ENCODE measurements at regions not wholly inside any gene's neighbourhood (a gene's known extent, or its start where the extent isn't known, plus 50 kb on each side); places are given as distances from the start of the nearest gene placed in this dataset.

GRCh38 chr5:136642976-136643375 lies 277.6 kb upstream of the TRPC7 start:
- Histone ChIP-seq H3K4me3 (ENCODE audit: insufficient read depth, low read depth, low read length) (no peak overlapping the region), H3K27ac (ENCODE audit: insufficient read depth, low read depth, low read length, poor library complexity, severe bottlenecking) (no peak overlapping the region), H3K27me3 (ENCODE audit: control insufficient read depth, insufficient read depth, low read length, poor library complexity, severe bottlenecking) (no peaks in the 10 kb centered on the region), H3K9me3 (ENCODE audit: control insufficient read depth, low read length) (no peaks in the 10 kb centered on the region), H3K36me3 (ENCODE audit: control insufficient read depth, insufficient read depth, low read length) (no peaks in the 10 kb centered on the region), H3K4me1 (ENCODE audit: control insufficient read depth, insufficient read depth, low read length) (no peaks in the 10 kb centered on the region)
- 88 to 91% methylated on average over 2 of the region's 2 CpGs for WGBS, 2 experiments

GRCh38 chr5:136639616-136640015 lies 274.3 kb upstream of the TRPC7 start:
- H3K4me3 ChIP-seq (ENCODE audit: insufficient read depth, low read depth, low read length), result no peak overlapping the region
- H3K27me3 ChIP-seq (ENCODE audit: control insufficient read depth, insufficient read depth, low read length, poor library complexity, severe bottlenecking), result no peaks in the 10 kb centered on the region
- no peaks in the 10 kb centered on the region for H3K36me3 ChIP-seq (ENCODE audit: control insufficient read depth, insufficient read depth, low read length)
- H3K9me3 ChIP-seq (ENCODE audit: control insufficient read depth, low read length), result no peaks in the 10 kb centered on the region
- H3K4me1 ChIP-seq (ENCODE audit: control insufficient read depth, insufficient read depth, low read length), result no peaks in the 10 kb centered on the region
- H3K27ac ChIP-seq (ENCODE audit: insufficient read depth, low read depth, low read length, poor library complexity, severe bottlenecking), result no peak overlapping the region
- WGBS, 2 experiments, result 95 to 97% methylated on average over 3 of the region's 3 CpGs

GRCh38 chr5:136638084-136638483 lies 272.7 kb upstream of the TRPC7 start:
- Histone ChIP-seq H3K36me3 (ENCODE audit: control insufficient read depth, insufficient read depth, low read length) (no peaks in the 10 kb centered on the region), H3K9me3 (ENCODE audit: control insufficient read depth, low read length) (no peaks in the 10 kb centered on the region), H3K4me1 (ENCODE audit: control insufficient read depth, insufficient read depth, low read length) (no peaks in the 10 kb centered on the region), H3K4me3 (ENCODE audit: insufficient read depth, low read depth, low read length) (no peak overlapping the region), H3K27ac (ENCODE audit: insufficient read depth, low read depth, low read length, poor library complexity, severe bottlenecking) (no peak overlapping the region), H3K27me3 (ENCODE audit: control insufficient read depth, insufficient read depth, low read length, poor library complexity, severe bottlenecking) (no peaks in the 10 kb centered on the region)
- WGBS, 2 experiments, result 90 to 100% methylated on average over 1 of the region's 1 CpG

- Histone ChIP-seq H3K27ac (ENCODE audit: insufficient read depth, low read depth, low read length, poor library complexity, severe bottlenecking) (no peak overlapping the region), H3K36me3 (ENCODE audit: control insufficient read depth, insufficient read depth, low read length) (no peaks in the 10 kb centered on the region), H3K27me3 (ENCODE audit: control insufficient read depth, insufficient read depth, low read length, poor library complexity, severe bottlenecking) (no peaks in the 10 kb centered on the region), H3K4me1 (ENCODE audit: control insufficient read depth, insufficient read depth, low read length) (no peaks in the 10 kb centered on the region), H3K9me3 (ENCODE audit: control insufficient read depth, low read length) (no peaks in the 10 kb centered on the region), H3K4me3 (ENCODE audit: insufficient read depth, low read depth, low read length) (no peak overlapping the region)
- 87 to 100% methylated on average over 1 of the region's 1 CpG for WGBS, 2 experiments
Measured at GRCh38 chr5:136636001-136636400, 270.7 kb upstream of the TRPC7 start.

DNA sequence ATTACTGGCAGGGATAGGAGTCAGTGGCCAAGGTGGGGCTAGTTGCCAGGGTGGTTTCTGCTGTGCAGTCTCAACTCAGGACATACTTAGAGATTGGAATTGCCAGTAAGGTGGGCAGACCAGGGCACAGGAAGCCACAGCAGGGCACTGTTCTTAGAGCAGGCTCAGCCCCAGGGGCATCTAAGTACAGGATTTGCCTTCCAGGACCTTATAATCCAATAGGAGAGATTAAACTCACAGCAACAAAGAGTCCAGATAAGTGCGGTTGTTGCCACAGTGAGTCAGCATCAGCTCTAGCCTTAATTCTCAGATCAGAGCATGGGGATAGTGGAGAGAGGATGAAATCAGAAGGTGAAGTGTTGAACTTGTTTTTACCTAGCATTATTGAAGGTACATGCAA lies 265.8 kb upstream of the TRPC7 start:
- WGBS, 2 experiments, result 92 to 95% methylated on average over 1 of the region's 1 CpG
- H3K4me1 ChIP-seq (ENCODE audit: control insufficient read depth, insufficient read depth, low read length), result no peaks in the 10 kb centered on the region
- no peak overlapping the region for H3K27ac ChIP-seq (ENCODE audit: insufficient read depth, low read depth, low read length, poor library complexity, severe bottlenecking)
- no peaks in the 10 kb centered on the region for H3K9me3 ChIP-seq (ENCODE audit: control insufficient read depth, low read length)
- H3K27me3 ChIP-seq (ENCODE audit: control insufficient read depth, insufficient read depth, low read length, poor library complexity, severe bottlenecking), result no peaks in the 10 kb centered on the region
- H3K36me3 ChIP-seq (ENCODE audit: control insufficient read depth, insufficient read depth, low read length), result no peaks in the 10 kb centered on the region
- no peak overlapping the region for H3K4me3 ChIP-seq (ENCODE audit: insufficient read depth, low read depth, low read length)

GRCh38 chr5:136629125-136629792 lies 263.9 kb upstream of the TRPC7 start:
- WGBS, 2 experiments, result 89% methylated on average over 10 of the region's 10 CpGs
- no peak overlapping the region for H3K27ac ChIP-seq (ENCODE audit: insufficient read depth, low read depth, low read length, poor library complexity, severe bottlenecking)
- H3K4me1 ChIP-seq (ENCODE audit: control insufficient read depth, insufficient read depth, low read length), result no peaks in the 10 kb centered on the region

GRCh38 chr5:136626531-136626930 lies 261.2 kb upstream of the TRPC7 start:
- Histone ChIP-seq H3K4me1 (ENCODE audit: control insufficient read depth, insufficient read depth, low read length) (no peaks in the 10 kb centered on the region), H3K27me3 (ENCODE audit: control insufficient read depth, insufficient read depth, low read length, poor library complexity, severe bottlenecking) (no peaks in the 10 kb centered on the region), H3K27ac (ENCODE audit: insufficient read depth, low read depth, low read length, poor library complexity, severe bottlenecking) (no peak overlapping the region), H3K4me3 (ENCODE audit: insufficient read depth, low read depth, low read length) (no peak overlapping the region), H3K9me3 (ENCODE audit: control insufficient read depth, low read length) (no peaks in the 10 kb centered on the region), H3K36me3 (ENCODE audit: control insufficient read depth, insufficient read depth, low read length) (no peaks in the 10 kb centered on the region)
- WGBS, 2 experiments, result 89 to 92% methylated on average over 1 of the region's 2 CpGs

More at GRCh38 chr5:136629125-136629792, 263.9 kb upstream of the TRPC7 start:
- Histone ChIP-seq H3K4me3 (ENCODE audit: insufficient read depth, low read depth, low read length) (no peak overlapping the region), H3K36me3 (ENCODE audit: control insufficient read depth, insufficient read depth, low read length) (no peaks in the 10 kb centered on the region), H3K27me3 (ENCODE audit: control insufficient read depth, insufficient read depth, low read length, poor library complexity, severe bottlenecking) (no peaks in the 10 kb centered on the region), H3K9me3 (ENCODE audit: control insufficient read depth, low read length) (no peaks in the 10 kb centered on the region)

DNA sequence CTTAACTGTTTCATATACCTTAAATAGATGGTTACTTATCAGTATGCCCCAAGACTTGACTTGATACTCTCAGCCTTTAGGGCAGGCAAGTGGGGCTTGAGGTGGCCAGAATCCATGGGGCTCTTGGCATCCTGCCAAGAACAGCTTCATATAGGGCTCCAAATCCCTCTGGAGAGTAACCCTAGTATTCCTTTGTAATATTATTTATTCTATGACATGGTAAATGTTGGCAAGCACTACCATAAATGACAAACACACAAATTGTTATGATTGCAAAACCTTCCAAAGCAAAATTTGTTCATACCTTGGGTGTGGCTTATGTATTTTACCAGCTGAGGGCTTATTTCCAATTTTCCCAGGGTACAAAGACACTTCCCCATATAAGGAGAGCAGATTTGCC lies 257.4 kb upstream of the TRPC7 start:
- Histone ChIP-seq H3K4me3 (ENCODE audit: insufficient read depth, low read depth, low read length) (no peak overlapping the region), H3K27me3 (ENCODE audit: control insufficient read depth, insufficient read depth, low read length, poor library complexity, severe bottlenecking) (no peaks in the 10 kb centered on the region), H3K36me3 (ENCODE audit: control insufficient read depth, insufficient read depth, low read length) (no peaks in the 10 kb centered on the region), H3K9me3 (ENCODE audit: control insufficient read depth, low read length) (no peaks in the 10 kb centered on the region), H3K4me1 (ENCODE audit: control insufficient read depth, insufficient read depth, low read length) (no peaks in the 10 kb centered on the region), H3K27ac (ENCODE audit: insufficient read depth, low read depth, low read length, poor library complexity, severe bottlenecking) (no peak overlapping the region)

DNA sequence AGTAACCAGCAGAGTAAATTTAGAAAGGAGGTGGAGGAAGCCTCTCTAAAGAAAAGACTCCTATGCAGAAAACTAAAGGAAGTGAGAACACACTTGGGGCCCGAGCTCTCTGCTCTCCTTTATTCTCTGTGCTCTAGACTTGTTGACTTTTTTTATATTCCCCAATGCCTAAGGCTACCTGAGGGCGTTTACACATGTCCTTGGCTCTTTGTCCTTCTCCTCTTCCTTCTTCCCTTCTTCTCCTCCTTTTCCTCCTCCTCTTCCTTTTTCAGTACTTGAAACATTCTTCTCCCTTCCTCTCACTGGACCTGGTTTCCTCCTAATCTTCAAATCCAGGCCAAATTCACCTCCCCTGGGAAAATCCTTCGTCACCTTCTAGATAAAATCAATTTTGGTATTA lies 256.4 kb upstream of the TRPC7 start:
- Histone ChIP-seq H3K9me3 (ENCODE audit: control insufficient read depth, low read length) (no peaks in the 10 kb centered on the region), H3K4me3 (ENCODE audit: insufficient read depth, low read depth, low read length) (no peak overlapping the region), H3K4me1 (ENCODE audit: control insufficient read depth, insufficient read depth, low read length) (no peaks in the 10 kb centered on the region), H3K36me3 (ENCODE audit: control insufficient read depth, insufficient read depth, low read length) (no peaks in the 10 kb centered on the region), H3K27me3 (ENCODE audit: control insufficient read depth, insufficient read depth, low read length, poor library complexity, severe bottlenecking) (no peaks in the 10 kb centered on the region), H3K27ac (ENCODE audit: insufficient read depth, low read depth, low read length, poor library complexity, severe bottlenecking) (no peak overlapping the region)
- 74 to 79% methylated on average over 2 to 3 of the region's 3 CpGs for WGBS, 2 experiments

- Histone ChIP-seq H3K27ac (ENCODE audit: insufficient read depth, low read depth, low read length, poor library complexity, severe bottlenecking) (no peak overlapping the region), H3K4me3 (ENCODE audit: insufficient read depth, low read depth, low read length) (no peak overlapping the region), H3K9me3 (ENCODE audit: control insufficient read depth, low read length) (no peaks in the 10 kb centered on the region), H3K36me3 (ENCODE audit: control insufficient read depth, insufficient read depth, low read length) (no peaks in the 10 kb centered on the region), H3K27me3 (ENCODE audit: control insufficient read depth, insufficient read depth, low read length, poor library complexity, severe bottlenecking) (no peaks in the 10 kb centered on the region), H3K4me1 (ENCODE audit: control insufficient read depth, insufficient read depth, low read length) (no peaks in the 10 kb centered on the region)
- WGBS, 2 experiments, result 89 to 94% methylated on average over 1 of the region's 1 CpG
Measured at GRCh38 chr5:136620621-136621020, 255.3 kb upstream of the TRPC7 start.

DNA sequence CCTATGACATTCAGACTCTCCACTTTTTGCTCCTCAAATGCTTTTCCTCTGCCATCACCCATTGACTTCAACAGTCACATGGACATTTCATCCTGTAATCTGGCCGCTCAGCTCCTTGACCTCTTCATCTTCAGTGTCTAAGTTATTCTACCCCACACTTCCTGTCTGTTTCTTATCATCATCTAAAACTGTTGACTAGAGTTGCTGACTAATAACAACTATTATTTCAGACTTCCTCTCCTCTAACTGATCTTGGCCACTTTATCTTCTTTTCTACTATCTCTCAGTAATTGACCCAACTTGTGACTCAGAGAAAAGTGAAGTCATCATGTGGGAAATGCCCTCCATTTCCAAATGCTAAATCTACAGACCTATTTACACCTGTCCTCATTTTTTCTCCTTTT lies 254.7 kb upstream of the TRPC7 start:
- H3K27ac ChIP-seq (ENCODE audit: insufficient read depth, low read depth, low read length, poor library complexity, severe bottlenecking), result no peak overlapping the region
- 82 to 93% methylated on average over 1 of the region's 1 CpG for WGBS, 2 experiments

More for the DNA sequence above, 254.7 kb upstream of the TRPC7 start:
- Histone ChIP-seq H3K4me1 (ENCODE audit: control insufficient read depth, insufficient read depth, low read length) (no peaks in the 10 kb centered on the region), H3K4me3 (ENCODE audit: insufficient read depth, low read depth, low read length) (no peak overlapping the region), H3K36me3 (ENCODE audit: control insufficient read depth, insufficient read depth, low read length) (no peaks in the 10 kb centered on the region), H3K9me3 (ENCODE audit: control insufficient read depth, low read length) (no peaks in the 10 kb centered on the region), H3K27me3 (ENCODE audit: control insufficient read depth, insufficient read depth, low read length, poor library complexity, severe bottlenecking) (no peaks in the 10 kb centered on the region)

Data from ectodermal cell (in vitro differentiated cells).